GM20000 (cell line): ENCODE measurements at regions not wholly inside any gene's neighbourhood (a gene's known extent, or its start where the extent isn't known, plus 50 kb on each side); places are given as distances from the start of the nearest gene placed in this dataset.

Experiments used
- DNase-seq: peaks from one replicate; pipeline ENCODE4 v3.0.0; 2012; ENCODE audit warnings: low spot score
- TF ChIP-seq, protein P1 (sequence below): IDR thresholded peaks from 2 replicates; pipeline ENCODE4 v1.5.1; 2012; ENCODE audit warnings: mild to moderate bottlenecking, control low read depth; ENCODE audit errors: extremely low read depth, missing control alignments

DNA sequence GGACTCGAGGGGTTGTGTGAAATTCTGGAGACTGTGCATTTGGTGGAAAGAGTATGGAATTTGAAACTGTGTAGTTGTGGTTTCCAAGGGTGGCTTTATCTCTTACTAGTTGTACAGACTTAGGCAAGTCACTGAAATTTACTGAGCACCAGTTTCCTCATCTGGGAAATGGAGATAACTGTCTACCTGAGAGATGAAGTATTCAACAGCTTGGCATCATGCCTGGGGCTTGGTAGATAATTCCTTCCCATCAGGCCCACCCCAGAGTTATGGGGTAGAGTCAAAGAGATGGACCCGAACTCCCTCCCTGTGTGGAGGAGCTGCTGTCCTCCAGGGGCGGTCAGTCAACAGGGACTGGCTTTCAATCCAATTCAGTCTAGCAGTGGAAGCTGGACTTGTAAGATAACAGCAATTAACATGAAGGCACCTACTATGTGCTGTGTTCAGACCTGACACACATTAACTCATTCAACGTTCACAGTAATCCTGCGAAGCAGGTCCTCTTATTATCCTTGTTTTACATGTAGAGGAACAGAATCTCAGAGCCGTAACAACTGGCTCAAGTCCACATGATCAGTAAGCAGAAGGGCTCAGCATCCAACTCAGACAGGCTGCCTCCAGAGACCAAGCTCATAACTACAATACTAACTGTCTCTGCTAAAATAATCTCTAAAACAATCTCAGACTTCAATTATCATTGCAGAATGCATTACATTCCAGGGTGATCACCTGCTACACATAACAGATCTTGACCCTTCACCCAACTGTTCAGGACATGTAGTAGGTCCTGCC is 432.1 kb downstream of the LPIN1 start:
- TF ChIP-seq, protein P1, sequence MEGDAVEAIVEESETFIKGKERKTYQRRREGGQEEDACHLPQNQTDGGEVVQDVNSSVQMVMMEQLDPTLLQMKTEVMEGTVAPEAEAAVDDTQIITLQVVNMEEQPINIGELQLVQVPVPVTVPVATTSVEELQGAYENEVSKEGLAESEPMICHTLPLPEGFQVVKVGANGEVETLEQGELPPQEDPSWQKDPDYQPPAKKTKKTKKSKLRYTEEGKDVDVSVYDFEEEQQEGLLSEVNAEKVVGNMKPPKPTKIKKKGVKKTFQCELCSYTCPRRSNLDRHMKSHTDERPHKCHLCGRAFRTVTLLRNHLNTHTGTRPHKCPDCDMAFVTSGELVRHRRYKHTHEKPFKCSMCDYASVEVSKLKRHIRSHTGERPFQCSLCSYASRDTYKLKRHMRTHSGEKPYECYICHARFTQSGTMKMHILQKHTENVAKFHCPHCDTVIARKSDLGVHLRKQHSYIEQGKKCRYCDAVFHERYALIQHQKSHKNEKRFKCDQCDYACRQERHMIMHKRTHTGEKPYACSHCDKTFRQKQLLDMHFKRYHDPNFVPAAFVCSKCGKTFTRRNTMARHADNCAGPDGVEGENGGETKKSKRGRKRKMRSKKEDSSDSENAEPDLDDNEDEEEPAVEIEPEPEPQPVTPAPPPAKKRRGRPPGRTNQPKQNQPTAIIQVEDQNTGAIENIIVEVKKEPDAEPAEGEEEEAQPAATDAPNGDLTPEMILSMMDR, result no peak
- no peak for DNase-seq

DNA sequence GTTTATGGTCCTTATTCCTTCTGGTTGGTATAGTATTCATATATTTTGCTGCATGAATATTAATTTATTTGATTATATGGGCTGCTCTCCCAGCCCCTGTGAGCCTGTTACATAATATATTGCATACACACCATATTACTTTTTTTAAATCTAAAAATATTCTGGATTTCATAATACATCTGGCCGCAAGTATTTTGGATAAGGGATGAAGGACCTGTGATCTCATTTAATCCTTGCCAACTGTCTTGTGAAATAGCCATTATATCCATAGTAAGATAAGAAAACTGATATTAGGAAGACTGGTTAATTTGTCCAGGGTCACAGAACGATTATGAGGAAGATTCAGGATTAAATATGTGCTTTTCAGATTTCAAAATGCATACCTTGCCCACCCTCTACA is 433.6 kb downstream of the LPIN1 start:
- DNase-seq, result no peak
- TF ChIP-seq, protein P1, result no peak

DNA sequence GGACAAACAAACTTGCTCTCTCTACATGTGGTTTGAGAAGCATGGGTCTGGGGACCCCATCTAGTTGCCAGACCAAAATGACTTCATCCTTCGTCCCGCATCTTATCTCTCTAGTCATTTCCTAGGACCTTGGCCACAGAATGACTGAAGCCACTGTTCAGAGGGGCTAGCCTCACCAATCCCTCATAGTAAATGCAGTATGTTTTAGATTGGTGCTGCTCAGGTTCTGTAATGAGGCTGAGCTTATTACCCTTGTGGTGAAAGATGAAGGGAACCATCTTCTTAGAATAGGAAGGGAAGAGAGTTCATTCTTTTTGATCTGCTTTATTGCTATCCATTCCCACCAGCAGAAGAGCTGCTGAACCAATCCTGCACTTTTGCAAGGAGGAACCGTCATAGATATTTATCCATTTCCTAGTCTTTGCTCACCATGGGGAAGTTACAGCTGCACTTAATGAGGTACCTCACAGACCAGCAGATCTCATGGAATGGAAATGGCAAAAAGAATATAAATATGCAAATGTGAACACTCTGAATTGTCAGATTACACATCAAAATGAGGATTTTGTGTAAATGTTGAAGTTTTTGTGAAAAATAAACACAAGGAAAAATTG is 436.7 kb downstream of the LPIN1 start:
- TF ChIP-seq, protein P1, result no peak
- DNase-seq, result no peak

DNA sequence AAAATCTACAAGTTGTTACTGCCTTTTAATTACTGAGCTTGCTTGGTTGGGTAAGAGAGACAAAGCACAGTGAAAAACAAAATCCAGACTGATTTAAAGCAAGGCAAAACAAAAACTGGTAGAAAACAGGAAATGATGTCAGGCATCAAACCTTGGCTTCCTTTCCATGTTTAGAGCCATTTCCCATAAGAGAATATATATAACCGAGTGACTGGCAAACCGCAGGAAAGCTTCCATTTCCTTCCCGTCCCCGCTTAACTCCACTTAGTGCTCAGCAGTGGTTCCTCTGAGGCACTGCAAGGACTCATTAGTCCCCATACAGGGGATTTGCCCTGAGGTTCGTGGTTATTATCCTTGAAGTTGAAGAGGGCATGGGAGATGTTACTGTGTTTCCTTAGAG is 446.3 kb downstream of the LPIN1 start:
- no peak for DNase-seq

DNA sequence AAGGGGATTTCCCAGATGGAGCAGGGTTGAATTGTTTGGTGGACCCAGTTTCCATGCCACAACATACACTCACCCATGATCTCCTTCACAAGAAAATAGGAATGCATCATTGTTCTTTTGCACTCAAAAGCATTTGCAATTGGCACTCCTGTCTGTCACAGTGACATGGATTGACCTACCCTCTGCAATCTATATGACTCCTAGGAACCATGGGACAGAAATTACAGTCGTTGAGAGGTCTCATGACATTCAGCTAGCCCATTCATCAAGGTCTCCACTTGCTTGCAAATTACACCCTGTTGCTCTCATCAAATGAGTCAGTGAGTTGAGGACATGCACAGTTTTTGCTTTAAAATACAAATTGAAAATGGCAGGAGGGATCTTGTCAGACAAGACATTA is 448.5 kb downstream of the LPIN1 start:
- TF ChIP-seq, protein P1, result no peak
- no peak for DNase-seq

More for the DNA sequence above, 446.3 kb downstream of the LPIN1 start:
- TF ChIP-seq, protein P1, result no peak

DNA sequence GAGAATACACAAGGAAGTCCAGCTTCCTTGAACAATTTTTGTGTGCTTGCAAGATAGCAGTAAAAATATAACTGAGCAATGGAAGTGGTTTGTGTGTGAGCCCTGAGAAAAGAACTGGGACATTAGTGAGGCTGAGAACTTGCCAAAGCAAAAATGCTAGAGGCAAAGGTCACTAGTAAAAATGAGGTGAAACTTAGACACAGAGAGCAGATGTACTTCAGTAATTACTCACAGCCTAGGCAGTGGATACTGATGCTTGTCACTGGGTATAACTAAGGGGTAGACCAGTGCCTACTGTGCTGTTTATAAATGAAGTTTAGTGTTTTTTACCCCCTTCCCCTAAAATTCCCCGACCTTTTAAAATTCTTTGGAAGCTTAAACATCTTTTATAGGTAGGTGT is 450.1 kb downstream of the LPIN1 start:
- DNase-seq, result no peak
- TF ChIP-seq, protein P1, result no peak

DNA sequence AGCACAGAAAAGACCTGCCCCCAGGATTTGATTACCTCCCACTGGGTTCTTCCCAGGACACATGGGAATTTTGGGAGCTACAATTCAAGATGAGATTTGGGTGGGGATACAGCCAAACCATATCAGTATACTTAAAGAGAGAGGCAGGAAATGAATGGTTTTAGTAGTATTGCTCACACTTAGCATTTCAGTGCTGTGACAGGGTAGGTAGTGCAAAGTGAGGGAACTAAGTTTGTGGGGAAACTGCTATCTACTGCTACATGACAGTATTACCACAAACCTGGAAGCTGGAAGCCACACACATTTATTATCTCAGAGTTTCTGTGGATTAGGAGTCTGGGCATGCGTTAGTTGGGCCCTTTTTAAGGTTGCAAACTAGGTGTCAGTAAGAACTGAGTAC is 450.7 kb downstream of the LPIN1 start:
- TF ChIP-seq, protein P1, result no peak

More for the DNA sequence above, 450.7 kb downstream of the LPIN1 start:
- DNase-seq, result no peak
